ENCODE measurements at regions not wholly inside any gene's neighbourhood (a gene's known extent, or its start where the extent isn't known, plus 50 kb on each side); places are given as distances from the start of the nearest gene placed in this dataset.

- peaks cover 0 to 6% (median under 1%) of the 10 kb centered on the region in 4 donors for H3K4me1 ChIP-seq
- no peaks in the 10 kb centered on the region for H3K27me3 ChIP-seq
- DNase-seq = no peak
- no peaks in the 10 kb centered on the region for H3K36me3 ChIP-seq
- no peaks in the 10 kb centered on the region for H3K9me3 ChIP-seq
- no peak overlapping the region for H3K27ac ChIP-seq
- TF ChIP-seq CTCF (IDR thresholded peaks at IDR 0.05) (no peak), POLR2A (IDR thresholded peaks at IDR 0.05) (no peak)
- H3K4me3 ChIP-seq = no peak overlapping the region
Measured at GRCh38 chr2:240238201-240238600, 97.7 kb upstream of the OTOS start.

GRCh38 chr2:240238786-240239185, 98.3 kb upstream of the OTOS start:
- Histone ChIP-seq H3K27ac (no peak overlapping the region), H3K27me3 (no peaks in the 10 kb centered on the region), H3K4me3 (no peak overlapping the region), H3K36me3 (no peaks in the 10 kb centered on the region), H3K4me1 (no peaks in the 10 kb centered on the region), H3K9me3 (no peaks in the 10 kb centered on the region)
- DNase-seq = no peak
- TF ChIP-seq POLR2A (IDR thresholded peaks at IDR 0.05) = no peak
- TF ChIP-seq CTCF (IDR thresholded peaks at IDR 0.05) = no peak

GRCh38 chr2:240239325-240239724, 98.9 kb upstream of the OTOS start:
- no peak for DNase-seq
- Histone ChIP-seq H3K4me1 (no peaks in the 10 kb centered on the region), H3K9me3 (no peaks in the 10 kb centered on the region), H3K27me3 (no peaks in the 10 kb centered on the region), H3K27ac (no peak overlapping the region), H3K36me3 (no peaks in the 10 kb centered on the region), H3K4me3 (no peak overlapping the region)
- TF ChIP-seq POLR2A (IDR thresholded peaks at IDR 0.05) (no peak), CTCF (IDR thresholded peaks at IDR 0.05) (no peak)

GRCh38 chr2:240240017-240240734, 99.7 kb upstream of the OTOS start:
- H3K4me1 ChIP-seq = no peaks in the 10 kb centered on the region
- no peak for DNase-seq
- TF ChIP-seq CTCF (IDR thresholded peaks at IDR 0.05) (no peak), POLR2A (IDR thresholded peaks at IDR 0.05) (no peak)

GRCh38 chr2:240240781-240241180, 100.3 kb upstream of the OTOS start:
- Histone ChIP-seq H3K4me3 (no peak overlapping the region), H3K9me3 (no peaks in the 10 kb centered on the region), H3K27ac (no peak overlapping the region), H3K36me3 (no peaks in the 10 kb centered on the region), H3K27me3 (no peaks in the 10 kb centered on the region), H3K4me1 (no peaks in the 10 kb centered on the region)
- no peak for DNase-seq
- TF ChIP-seq CTCF (IDR thresholded peaks at IDR 0.05) = no peak
- no peak for TF ChIP-seq POLR2A (IDR thresholded peaks at IDR 0.05)

More at GRCh38 chr2:240240017-240240734, 99.7 kb upstream of the OTOS start:
- Histone ChIP-seq H3K9me3 (no peaks in the 10 kb centered on the region), H3K4me3 (no peak overlapping the region), H3K27ac (no peak overlapping the region), H3K27me3 (no peaks in the 10 kb centered on the region), H3K36me3 (no peaks in the 10 kb centered on the region)
